ENCODE measurements at regions not wholly inside any gene's neighbourhood (a gene's known extent, or its start where the extent isn't known, plus 50 kb on each side); places are given as distances from the start of the nearest gene placed in this dataset.
"Not testable (repeated sequence)": the region's sequence is repeated elsewhere in the genome, so short reads cannot be mapped to it uniquely, and the experiment has no call there.

- H3K27ac Mint-ChIP-seq, result no peak overlapping the region
- H3K36me3 Mint-ChIP-seq (ENCODE audit: insufficient read depth in 2 of 2), result no peaks in the 10 kb centered on the region
- H3K4me3 Mint-ChIP-seq, result no peak overlapping the region
- no peak for DNase-seq
- no peak for ATAC-seq (replicated peaks in 1 of 2)
- H3K4me1 Mint-ChIP-seq (ENCODE audit: low read depth), result no peaks in the 10 kb centered on the region
- no peaks in the 10 kb centered on the region for H3K9me3 Mint-ChIP-seq
- peaks cover 3% of the 10 kb centered on the region for H3K27me3 Mint-ChIP-seq (ENCODE audit: low read depth)
Observed at GRCh38 chr10:10044922-10045764, 972.5 kb upstream of the CELF2 start.

- H3K9me3 Mint-ChIP-seq, result no peaks in the 10 kb centered on the region
- ATAC-seq (replicated peaks in 1 of 2) (no peak), DNase-seq (no peak)
- no peaks in the 10 kb centered on the region for H3K27me3 Mint-ChIP-seq (ENCODE audit: low read depth)
- no peak overlapping the region for H3K27ac Mint-ChIP-seq
- H3K4me3 Mint-ChIP-seq, result no peak overlapping the region
- H3K36me3 Mint-ChIP-seq (ENCODE audit: insufficient read depth in 2 of 2), result no peaks in the 10 kb centered on the region
- no peaks in the 10 kb centered on the region for H3K4me1 Mint-ChIP-seq (ENCODE audit: low read depth)
Observed at GRCh38 chr10:10045765-10046028, 972.0 kb upstream of the CELF2 start.

- ATAC-seq (replicated peaks in 1 of 2) (no peak), DNase-seq (no peak)
- H3K9me3 Mint-ChIP-seq, result no peaks in the 10 kb centered on the region
- no peaks in the 10 kb centered on the region for H3K27me3 Mint-ChIP-seq (ENCODE audit: low read depth)
- H3K4me3 Mint-ChIP-seq, result no peak overlapping the region
- H3K36me3 Mint-ChIP-seq (ENCODE audit: insufficient read depth in 2 of 2), result no peaks in the 10 kb centered on the region
- H3K27ac Mint-ChIP-seq, result no peak overlapping the region
- no peaks in the 10 kb centered on the region for H3K4me1 Mint-ChIP-seq (ENCODE audit: low read depth)
Observed at GRCh38 chr10:10047426-10047825, 970.2 kb upstream of the CELF2 start.

- no peaks in the 10 kb centered on the region for H3K9me3 Mint-ChIP-seq
- no peaks in the 10 kb centered on the region for H3K27me3 Mint-ChIP-seq (ENCODE audit: low read depth)
- H3K4me3 Mint-ChIP-seq, result no peak overlapping the region
- no peak overlapping the region for H3K27ac Mint-ChIP-seq
- DNase-seq (no peak), ATAC-seq (replicated peaks in 1 of 2) (no peak)
- H3K4me1 Mint-ChIP-seq (ENCODE audit: low read depth), result no peaks in the 10 kb centered on the region
- H3K36me3 Mint-ChIP-seq (ENCODE audit: insufficient read depth in 2 of 2), result no peaks in the 10 kb centered on the region
Observed at GRCh38 chr10:10053051-10053450, 964.6 kb upstream of the CELF2 start.

GRCh38 chr10:10054466-10054865 lies 963.2 kb upstream of the CELF2 start:
- ATAC-seq (replicated peaks in 1 of 2) (no peak), DNase-seq (no peak)
- Mint-ChIP-seq H3K36me3 (ENCODE audit: insufficient read depth in 2 of 2) (peaks cover 0 to 2% of the 10 kb centered on the region in 2 donors), H3K27ac (no peak overlapping the region), H3K4me3 (no peak overlapping the region), H3K4me1 (ENCODE audit: low read depth) (no peaks in the 10 kb centered on the region), H3K27me3 (ENCODE audit: low read depth) (no peaks in the 10 kb centered on the region), H3K9me3 (no peaks in the 10 kb centered on the region)

- Mint-ChIP-seq H3K36me3 (ENCODE audit: insufficient read depth in 2 of 2) (peaks cover 0 to 2% of the 10 kb centered on the region in 2 donors), H3K27ac (no peak overlapping the region), H3K9me3 (no peaks in the 10 kb centered on the region), H3K4me1 (ENCODE audit: low read depth) (no peaks in the 10 kb centered on the region), H3K4me3 (no peak overlapping the region), H3K27me3 (ENCODE audit: low read depth) (no peaks in the 10 kb centered on the region)
- DNase-seq (no peak), ATAC-seq (replicated peaks in 1 of 2) (no peak)
Observed at GRCh38 chr10:10055656-10056442, 961.8 kb upstream of the CELF2 start.

GRCh38 chr10:10056961-10057360 lies 960.7 kb upstream of the CELF2 start:
- Mint-ChIP-seq H3K4me1 (ENCODE audit: low read depth) (no peaks in the 10 kb centered on the region), H3K9me3 (no peaks in the 10 kb centered on the region), H3K27me3 (ENCODE audit: low read depth) (no peaks in the 10 kb centered on the region), H3K27ac (no peak overlapping the region), H3K36me3 (ENCODE audit: insufficient read depth in 2 of 2) (peaks cover 0 to 2% of the 10 kb centered on the region in 2 donors), H3K4me3 (no peak overlapping the region)
- ATAC-seq (replicated peaks in 1 of 2), result no peak
- no peak for DNase-seq

GRCh38 chr10:10067644-10068043 lies 950.0 kb upstream of the CELF2 start:
- Mint-ChIP-seq H3K4me3 (no peak overlapping the region), H3K27me3 (ENCODE audit: low read depth) (no peaks in the 10 kb centered on the region), H3K9me3 (peaks cover 2 to 3% of the 10 kb centered on the region in 2 donors), H3K4me1 (ENCODE audit: low read depth) (no peaks in the 10 kb centered on the region), H3K36me3 (ENCODE audit: insufficient read depth in 2 of 2) (no peaks in the 10 kb centered on the region), H3K27ac (no peak overlapping the region)
- no peak for ATAC-seq (replicated peaks in 1 of 2)
- DNase-seq, result no peak

GRCh38 chr10:10074847-10075246 lies 942.8 kb upstream of the CELF2 start:
- not testable (repeated sequence) for H3K36me3 Mint-ChIP-seq (ENCODE audit: insufficient read depth in 2 of 2); H3K27me3 Mint-ChIP-seq (ENCODE audit: low read depth); H3K9me3 Mint-ChIP-seq; ATAC-seq (replicated peaks in 1 of 2); H3K27ac Mint-ChIP-seq; H3K4me3 Mint-ChIP-seq; DNase-seq; H3K4me1 Mint-ChIP-seq (ENCODE audit: low read depth)

- peaks cover 0 to 2% of the 10 kb centered on the region in 2 donors for H3K36me3 Mint-ChIP-seq (ENCODE audit: insufficient read depth in 2 of 2)
- peaks cover 3 to 9% of the 10 kb centered on the region in 2 donors for H3K9me3 Mint-ChIP-seq
- DNase-seq, result no peak
- H3K27ac Mint-ChIP-seq, result no peak overlapping the region
- H3K4me1 Mint-ChIP-seq (ENCODE audit: low read depth), result no peaks in the 10 kb centered on the region
- H3K27me3 Mint-ChIP-seq (ENCODE audit: low read depth), result peaks cover 8% of the 10 kb centered on the region
- no peak for ATAC-seq (replicated peaks in 1 of 2)
- no peak overlapping the region for H3K4me3 Mint-ChIP-seq
Observed at GRCh38 chr10:10078446-10078845, 939.2 kb upstream of the CELF2 start.

GRCh38 chr10:10092581-10092980 lies 925.1 kb upstream of the CELF2 start:
- ATAC-seq (replicated peaks in 1 of 2), result no peak
- Mint-ChIP-seq H3K4me3 (no peak overlapping the region), H3K9me3 (no peaks in the 10 kb centered on the region), H3K36me3 (ENCODE audit: insufficient read depth in 2 of 2) (no peaks in the 10 kb centered on the region), H3K4me1 (ENCODE audit: low read depth) (no peaks in the 10 kb centered on the region), H3K27ac (no peak overlapping the region), H3K27me3 (ENCODE audit: low read depth) (no peaks in the 10 kb centered on the region)
- DNase-seq, result no peak

- no peaks in the 10 kb centered on the region for H3K27me3 Mint-ChIP-seq (ENCODE audit: low read depth)
- H3K4me3 Mint-ChIP-seq, result no peak overlapping the region
Observed at GRCh38 chr10:10093021-10093420, 924.7 kb upstream of the CELF2 start.

GRCh38 chr10:10094691-10095090 lies 923.0 kb upstream of the CELF2 start:
- DNase-seq, result no peak
- Mint-ChIP-seq H3K9me3 (no peaks in the 10 kb centered on the region), H3K4me3 (no peak overlapping the region), H3K4me1 (ENCODE audit: low read depth) (no peaks in the 10 kb centered on the region), H3K36me3 (ENCODE audit: insufficient read depth in 2 of 2) (no peaks in the 10 kb centered on the region), H3K27ac (no peak overlapping the region), H3K27me3 (ENCODE audit: low read depth) (no peaks in the 10 kb centered on the region)
- ATAC-seq (replicated peaks in 1 of 2), result no peak

More at GRCh38 chr10:10093021-10093420, 924.7 kb upstream of the CELF2 start:
- no peak for ATAC-seq (replicated peaks in 1 of 2)
- DNase-seq, result no peak
- Mint-ChIP-seq H3K4me1 (ENCODE audit: low read depth) (no peaks in the 10 kb centered on the region), H3K36me3 (ENCODE audit: insufficient read depth in 2 of 2) (no peaks in the 10 kb centered on the region), H3K9me3 (no peaks in the 10 kb centered on the region), H3K27ac (no peak overlapping the region)

All from activated T-cell treated with anti-CD3 and anti-CD28 coated beads, Interleukin-2, amount 50 U/mL, for 72 hours (primary cell).